Suprapubic skin (tissue), 3 donors: ENCODE measurements at regions not wholly inside any gene's neighbourhood (a gene's known extent, or its start where the extent isn't known, plus 50 kb on each side); places are given as distances from the start of the nearest gene placed in this dataset.

ENCODE experiments used
- POLR2AphosphoS5 ChIP-seq, 3 donors: sonication (generic); formaldehyde crosslinking; IDR thresholded peaks; one replicate each; pipeline ENCODE4 v1.6.1; 2017; ENCODE audit warnings: antibody characterized with exemption in 3 of 3
- TF ChIP-seq, protein P1 (sequence below), 2 donors: fragments of 200-600 bp in 1 of 2; fragments of 450-650 bp in 1 of 2; sonication (generic) in 1 of 2; IDR thresholded peaks; one replicate each; pipeline ENCODE4 v1.5.1; 2016 to 2019; ENCODE audit warnings: antibody characterized with exemption in 2 of 2, mild to moderate bottlenecking in 1 of 2, moderate library complexity in 1 of 2

DNA sequence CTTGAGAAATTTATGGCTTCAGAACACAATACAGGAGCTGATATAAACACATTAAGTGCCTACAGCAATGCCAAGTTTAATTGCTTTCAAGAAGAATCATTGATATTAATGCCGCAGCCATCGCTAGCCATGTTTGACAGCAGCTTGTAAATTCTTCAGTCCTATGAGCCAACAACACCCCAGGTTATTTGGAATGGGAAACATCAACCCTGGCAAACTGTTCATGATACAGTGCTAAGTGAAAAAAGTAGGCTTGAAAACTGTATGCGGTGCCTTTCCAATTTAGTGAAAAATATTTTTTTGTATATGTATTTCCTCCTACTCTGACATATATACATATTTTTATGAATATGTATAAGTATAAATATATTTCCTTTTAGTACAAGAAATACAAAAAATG lies 142.6 kb downstream of the CSNK2A3 start:
- TF ChIP-seq, protein P1, sequence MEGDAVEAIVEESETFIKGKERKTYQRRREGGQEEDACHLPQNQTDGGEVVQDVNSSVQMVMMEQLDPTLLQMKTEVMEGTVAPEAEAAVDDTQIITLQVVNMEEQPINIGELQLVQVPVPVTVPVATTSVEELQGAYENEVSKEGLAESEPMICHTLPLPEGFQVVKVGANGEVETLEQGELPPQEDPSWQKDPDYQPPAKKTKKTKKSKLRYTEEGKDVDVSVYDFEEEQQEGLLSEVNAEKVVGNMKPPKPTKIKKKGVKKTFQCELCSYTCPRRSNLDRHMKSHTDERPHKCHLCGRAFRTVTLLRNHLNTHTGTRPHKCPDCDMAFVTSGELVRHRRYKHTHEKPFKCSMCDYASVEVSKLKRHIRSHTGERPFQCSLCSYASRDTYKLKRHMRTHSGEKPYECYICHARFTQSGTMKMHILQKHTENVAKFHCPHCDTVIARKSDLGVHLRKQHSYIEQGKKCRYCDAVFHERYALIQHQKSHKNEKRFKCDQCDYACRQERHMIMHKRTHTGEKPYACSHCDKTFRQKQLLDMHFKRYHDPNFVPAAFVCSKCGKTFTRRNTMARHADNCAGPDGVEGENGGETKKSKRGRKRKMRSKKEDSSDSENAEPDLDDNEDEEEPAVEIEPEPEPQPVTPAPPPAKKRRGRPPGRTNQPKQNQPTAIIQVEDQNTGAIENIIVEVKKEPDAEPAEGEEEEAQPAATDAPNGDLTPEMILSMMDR (IDR thresholded peaks at IDR 0.05) = no peak
- no peak for TF ChIP-seq POLR2AphosphoS5 (IDR thresholded peaks at IDR 0.05)
